Activated CD4-positive, alpha-beta memory T cell treated with anti-CD3 and anti-CD28 coated beads for 36 hours (primary cell): ENCODE measurements at regions not wholly inside any gene's neighbourhood (a gene's known extent, or its start where the extent isn't known, plus 50 kb on each side); places are given as distances from the start of the nearest gene placed in this dataset.
"Not testable (repeated sequence)": the region's sequence is repeated elsewhere in the genome, so short reads cannot be mapped to it uniquely, and the experiment has no call there.

Source experiments
- CTCF ChIA-PET: fragments of 350-600 bp; sonication (Branson Sonifier 250); formaldehyde crosslinking; loops from one replicate; lab custom pipeline; 2021; ENCODE audit warnings: antibody characterized with exemption, inconsistent platforms; lab: Charles Lee
- POLR2A ChIA-PET: fragments of 350-600 bp; sonication (Branson Sonifier 250); formaldehyde crosslinking; loops from one replicate; lab custom pipeline; 2021; ENCODE audit warnings: antibody characterized with exemption; lab: Charles Lee
- DNase-seq: peaks from one replicate; pipeline ENCODE4 v3.0.0-alpha.2; 2020
- H3K27ac Mint-ChIP-seq: one replicate; pipeline ENCODE4 v1.8.0; 2021; ENCODE audit warnings: mixed read lengths
- H3K27me3 Mint-ChIP-seq: one replicate; pipeline ENCODE4 v1.8.0; 2021; ENCODE audit warnings: mixed read lengths
- H3K36me3 Mint-ChIP-seq: one replicate; pipeline ENCODE4 v1.8.0; 2021; ENCODE audit warnings: mixed read lengths
- H3K4me1 Mint-ChIP-seq: one replicate; pipeline ENCODE4 v1.8.0; 2021; ENCODE audit warnings: low read depth, mixed read lengths
- H3K4me3 Mint-ChIP-seq: one replicate; pipeline ENCODE4 v1.8.0; 2021; ENCODE audit warnings: mild to moderate bottlenecking, mixed read lengths
- H3K9me3 Mint-ChIP-seq: one replicate; pipeline ENCODE4 v1.8.0; 2021; ENCODE audit warnings: mixed read lengths
- intact Hi-C: fragments of 100-400 bp; cut with micrococcal nuclease; formaldehyde crosslinking; loops from one replicate; pipeline ENCODE4 v1.15.1; 2023

GRCh38 chr7:67901808-67902480, 905.3 kb downstream of the TYW1 start:
- Mint-ChIP-seq H3K36me3 (no peaks in the 10 kb centered on the region), H3K27me3 (no peaks in the 10 kb centered on the region), H3K4me1 (no peaks in the 10 kb centered on the region), H3K4me3 (no peak overlapping the region), H3K27ac (no peak overlapping the region), H3K9me3 (peaks cover 26% of the 10 kb centered on the region)
- CTCF ChIA-PET = no interaction called here
- no peak for DNase-seq
- POLR2A ChIA-PET = no interaction called here
- intact Hi-C loops = no loop called here

- H3K4me3 Mint-ChIP-seq = no peak overlapping the region
- H3K9me3 Mint-ChIP-seq = peaks cover 26% of the 10 kb centered on the region
- ChIA-PET POLR2A (no interaction called here), CTCF (no interaction called here)
- H3K27ac Mint-ChIP-seq = no peak overlapping the region
- no peak for DNase-seq
- H3K36me3 Mint-ChIP-seq = no peaks in the 10 kb centered on the region
- intact Hi-C loops = no loop called here
- H3K27me3 Mint-ChIP-seq = no peaks in the 10 kb centered on the region
- no peaks in the 10 kb centered on the region for H3K4me1 Mint-ChIP-seq
Measured at GRCh38 chr7:67907792-67908191, 911.2 kb downstream of the TYW1 start.

GRCh38 chr7:67912437-67912836, 915.8 kb downstream of the TYW1 start:
- ChIA-PET POLR2A (no interaction called here), CTCF (no interaction called here)
- Mint-ChIP-seq H3K4me1 (no peaks in the 10 kb centered on the region), H3K4me3 (no peak overlapping the region), H3K36me3 (no peaks in the 10 kb centered on the region), H3K27me3 (no peaks in the 10 kb centered on the region), H3K27ac (no peak overlapping the region), H3K9me3 (peaks cover 39% of the 10 kb centered on the region)
- intact Hi-C loops = no loop called here
- DNase-seq = no peak

- Mint-ChIP-seq H3K4me1 (peaks cover 2% of the 10 kb centered on the region), H3K9me3 (peaks cover 45% of the 10 kb centered on the region), H3K27ac (no peak overlapping the region), H3K36me3 (no peaks in the 10 kb centered on the region), H3K27me3 (no peaks in the 10 kb centered on the region), H3K4me3 (no peak overlapping the region)
- intact Hi-C loops = no loop called here
- peak; percentile 10 for DNase-seq
- CTCF ChIA-PET = no interaction called here
- POLR2A ChIA-PET = no interaction called here
Measured at GRCh38 chr7:67913604-67914003, 917.0 kb downstream of the TYW1 start.

- H3K9me3 Mint-ChIP-seq = peaks cover 48% of the 10 kb centered on the region
- H3K4me1 Mint-ChIP-seq, DNase-seq, CTCF ChIA-PET, intact Hi-C loops, H3K27ac Mint-ChIP-seq, H3K27me3 Mint-ChIP-seq, POLR2A ChIA-PET, H3K36me3 Mint-ChIP-seq, H3K4me3 Mint-ChIP-seq: not testable (repeated sequence)
Measured at GRCh38 chr7:67916111-67916510, 919.5 kb downstream of the TYW1 start.

- Mint-ChIP-seq H3K4me3 (no peak overlapping the region), H3K27me3 (no peaks in the 10 kb centered on the region), H3K9me3 (peaks cover 51% of the 10 kb centered on the region), H3K27ac (no peak overlapping the region), H3K36me3 (no peaks in the 10 kb centered on the region), H3K4me1 (peaks cover 5% of the 10 kb centered on the region)
- ChIA-PET POLR2A (no interaction called here), CTCF (no interaction called here)
- intact Hi-C loops = no loop called here
- no peak for DNase-seq
Measured at GRCh38 chr7:67916571-67917436, 920.2 kb downstream of the TYW1 start.

- no peak for DNase-seq
- intact Hi-C loops = no loop called here
- CTCF ChIA-PET = no interaction called here
- H3K36me3 Mint-ChIP-seq = no peaks in the 10 kb centered on the region
- POLR2A ChIA-PET = no interaction called here
- no peaks in the 10 kb centered on the region for H3K27me3 Mint-ChIP-seq
- peaks cover 53% of the 10 kb centered on the region for H3K9me3 Mint-ChIP-seq
- no peak overlapping the region for H3K27ac Mint-ChIP-seq
- peaks cover 5% of the 10 kb centered on the region for H3K4me1 Mint-ChIP-seq
- no peak overlapping the region for H3K4me3 Mint-ChIP-seq
Measured at GRCh38 chr7:67917437-67917755, 920.8 kb downstream of the TYW1 start.

GRCh38 chr7:67918158-67918557, 921.5 kb downstream of the TYW1 start:
- no peaks in the 10 kb centered on the region for H3K36me3 Mint-ChIP-seq
- intact Hi-C loops = no loop called here
- no peak overlapping the region for H3K4me3 Mint-ChIP-seq
- H3K27ac Mint-ChIP-seq = no peak overlapping the region
- POLR2A ChIA-PET = no interaction called here
- peaks cover 5% of the 10 kb centered on the region for H3K4me1 Mint-ChIP-seq
- H3K9me3 Mint-ChIP-seq = peaks cover 53% of the 10 kb centered on the region
- no peak for DNase-seq
- CTCF ChIA-PET = no interaction called here
- no peaks in the 10 kb centered on the region for H3K27me3 Mint-ChIP-seq

- H3K27ac Mint-ChIP-seq = no peak overlapping the region
- no peaks in the 10 kb centered on the region for H3K36me3 Mint-ChIP-seq
- H3K27me3 Mint-ChIP-seq = no peaks in the 10 kb centered on the region
- no peak for DNase-seq
- ChIA-PET POLR2A (no interaction called here), CTCF (no interaction called here)
- no peak overlapping the region for H3K4me3 Mint-ChIP-seq
- peaks cover 4% of the 10 kb centered on the region for H3K4me1 Mint-ChIP-seq
- intact Hi-C loops = no loop called here
- peaks cover 25% of the 10 kb centered on the region for H3K9me3 Mint-ChIP-seq
Measured at GRCh38 chr7:67923286-67923685, 926.7 kb downstream of the TYW1 start.

GRCh38 chr7:67928141-67928540, 931.5 kb downstream of the TYW1 start:
- ChIA-PET POLR2A (no interaction called here), CTCF (no interaction called here)
- H3K4me3 Mint-ChIP-seq = no peak overlapping the region
- H3K4me1 Mint-ChIP-seq = no peaks in the 10 kb centered on the region
- H3K27me3 Mint-ChIP-seq = no peaks in the 10 kb centered on the region
- no peaks in the 10 kb centered on the region for H3K36me3 Mint-ChIP-seq
- H3K27ac Mint-ChIP-seq = no peak overlapping the region
- no peak for DNase-seq
- intact Hi-C loops = no loop called here
- peaks cover 10% of the 10 kb centered on the region for H3K9me3 Mint-ChIP-seq

GRCh38 chr7:67936447-67936846, 939.8 kb downstream of the TYW1 start:
- DNase-seq, H3K36me3 Mint-ChIP-seq, H3K27ac Mint-ChIP-seq, H3K27me3 Mint-ChIP-seq, H3K4me3 Mint-ChIP-seq, POLR2A ChIA-PET, CTCF ChIA-PET, H3K4me1 Mint-ChIP-seq, intact Hi-C loops: not testable (repeated sequence)
- H3K9me3 Mint-ChIP-seq = peaks cover 14% of the 10 kb centered on the region

- ChIA-PET POLR2A (no interaction called here), CTCF (no interaction called here)
- H3K36me3 Mint-ChIP-seq = no peaks in the 10 kb centered on the region
- H3K27me3 Mint-ChIP-seq = no peaks in the 10 kb centered on the region
- no peak for DNase-seq
- no peaks in the 10 kb centered on the region for H3K4me1 Mint-ChIP-seq
- intact Hi-C loops = no loop called here
- H3K27ac Mint-ChIP-seq = no peak overlapping the region
- H3K9me3 Mint-ChIP-seq = peaks cover 13% of the 10 kb centered on the region
- no peak overlapping the region for H3K4me3 Mint-ChIP-seq
Measured at GRCh38 chr7:67940400-67940799, 943.8 kb downstream of the TYW1 start.

GRCh38 chr7:67947191-67947590, 950.6 kb downstream of the TYW1 start:
- H3K4me1 Mint-ChIP-seq = no peaks in the 10 kb centered on the region
- DNase-seq = no peak
- CTCF ChIA-PET = no interaction called here
- H3K27ac Mint-ChIP-seq = no peak overlapping the region
- no peak overlapping the region for H3K4me3 Mint-ChIP-seq
- no peaks in the 10 kb centered on the region for H3K36me3 Mint-ChIP-seq
- POLR2A ChIA-PET = no interaction called here
- H3K9me3 Mint-ChIP-seq = peaks cover 17% of the 10 kb centered on the region
- H3K27me3 Mint-ChIP-seq = no peaks in the 10 kb centered on the region
- intact Hi-C loops = no loop called here
